Testis (tissue), 2 donors: ENCODE measurements at regions not wholly inside any gene's neighbourhood (a gene's known extent, or its start where the extent isn't known, plus 50 kb on each side); places are given as distances from the start of the nearest gene placed in this dataset.

Experiments
- DNase-seq: peaks from one replicate; pipeline ENCODE4 v3.0.0-alpha.2; 2019
- H3K27ac ChIP-seq, 2 donors: fragments of 200-600 bp; sonication (generic); one replicate each; pipeline ENCODE4 v1.5.1; 2019
- H3K27me3 ChIP-seq: fragments of 200-600 bp; sonication (generic); one replicate; pipeline ENCODE4 v1.5.1; 2019
- H3K36me3 ChIP-seq: fragments of 200-600 bp; sonication (generic); one replicate; pipeline ENCODE4 v1.5.1; 2017; ENCODE audit warnings: low read depth; ENCODE audit errors: missing control alignments
- H3K4me1 ChIP-seq: fragments of 200-600 bp; sonication (generic); one replicate; pipeline ENCODE4 v1.5.1; 2019
- H3K4me3 ChIP-seq, 2 donors: fragments of 200-600 bp; sonication (generic); one replicate each; pipeline ENCODE4 v1.5.1; 2017 to 2019
- H3K9me3 ChIP-seq: fragments of 200-600 bp; sonication (generic); one replicate; pipeline ENCODE4 v1.5.1; 2017
- POLR2A ChIP-seq: fragments of 450-650 bp; IDR thresholded peaks from one replicate; pipeline ENCODE4 v1.6.1; 2017; ENCODE audit warnings: antibody characterized with exemption, mild to moderate bottlenecking, moderate library complexity
- WGBS, 2 donors: methylation state at CpG; one replicate each; pipeline ENCODE4 v1.1.5; 2018; 5-methylcytosine and 5-hydroxymethylcytosine counted together
- intact Hi-C: fragments of 100-400 bp; cut with DNase I; formaldehyde crosslinking; loops from one replicate; pipeline ENCODE4 v1.15.1; 2023; ENCODE audit warnings: low total_unique reads
- TF ChIP-seq, protein P1 (sequence below), 3 experiments: fragments of 450-650 bp in 2 of 3; fragments of 200-600 bp in 1 of 3; sonication (generic) in 1 of 3; IDR thresholded peaks; one replicate each; pipeline ENCODE4 v1.5.1; 2016 to 2019; ENCODE audit warnings: antibody characterized with exemption in 3 of 3, mild to moderate bottlenecking in 2 of 3, moderate library complexity in 1 of 3

DNA sequence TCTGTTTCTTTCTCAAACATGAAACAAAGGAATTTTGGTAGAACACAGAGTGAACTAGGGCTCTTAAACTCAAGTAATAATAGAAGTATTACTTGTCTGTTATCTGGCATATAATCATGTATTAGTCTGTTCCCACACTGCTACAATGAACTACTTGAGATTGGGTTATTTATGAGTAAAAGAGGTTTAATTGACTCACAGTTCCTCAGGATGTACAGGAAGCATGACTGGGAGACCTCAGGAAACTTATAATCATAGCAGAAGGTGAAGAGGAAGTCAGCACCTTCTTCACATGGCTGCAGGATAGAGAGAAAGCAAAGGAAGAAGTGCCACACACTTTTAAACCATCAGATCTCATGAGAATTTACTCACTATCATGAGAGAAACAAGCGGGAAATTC, 273.4 kb downstream of the ETS1 start:
- no peak for DNase-seq
- Histone ChIP-seq H3K27me3 (no peaks in the 10 kb centered on the region), H3K4me3 (no peak overlapping the region), H3K27ac (no peak overlapping the region), H3K36me3 (no peaks in the 10 kb centered on the region), H3K9me3 (no peaks in the 10 kb centered on the region), H3K4me1 (no peaks in the 10 kb centered on the region)
- TF ChIP-seq, protein P1, sequence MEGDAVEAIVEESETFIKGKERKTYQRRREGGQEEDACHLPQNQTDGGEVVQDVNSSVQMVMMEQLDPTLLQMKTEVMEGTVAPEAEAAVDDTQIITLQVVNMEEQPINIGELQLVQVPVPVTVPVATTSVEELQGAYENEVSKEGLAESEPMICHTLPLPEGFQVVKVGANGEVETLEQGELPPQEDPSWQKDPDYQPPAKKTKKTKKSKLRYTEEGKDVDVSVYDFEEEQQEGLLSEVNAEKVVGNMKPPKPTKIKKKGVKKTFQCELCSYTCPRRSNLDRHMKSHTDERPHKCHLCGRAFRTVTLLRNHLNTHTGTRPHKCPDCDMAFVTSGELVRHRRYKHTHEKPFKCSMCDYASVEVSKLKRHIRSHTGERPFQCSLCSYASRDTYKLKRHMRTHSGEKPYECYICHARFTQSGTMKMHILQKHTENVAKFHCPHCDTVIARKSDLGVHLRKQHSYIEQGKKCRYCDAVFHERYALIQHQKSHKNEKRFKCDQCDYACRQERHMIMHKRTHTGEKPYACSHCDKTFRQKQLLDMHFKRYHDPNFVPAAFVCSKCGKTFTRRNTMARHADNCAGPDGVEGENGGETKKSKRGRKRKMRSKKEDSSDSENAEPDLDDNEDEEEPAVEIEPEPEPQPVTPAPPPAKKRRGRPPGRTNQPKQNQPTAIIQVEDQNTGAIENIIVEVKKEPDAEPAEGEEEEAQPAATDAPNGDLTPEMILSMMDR (IDR thresholded peaks at IDR 0.05), result no peak
- TF ChIP-seq POLR2A, result no peak
- intact Hi-C loops, result no loop called here
- WGBS, 2 donors, result 86 to 95% methylated on average over 1 of the region's 1 CpG

DNA sequence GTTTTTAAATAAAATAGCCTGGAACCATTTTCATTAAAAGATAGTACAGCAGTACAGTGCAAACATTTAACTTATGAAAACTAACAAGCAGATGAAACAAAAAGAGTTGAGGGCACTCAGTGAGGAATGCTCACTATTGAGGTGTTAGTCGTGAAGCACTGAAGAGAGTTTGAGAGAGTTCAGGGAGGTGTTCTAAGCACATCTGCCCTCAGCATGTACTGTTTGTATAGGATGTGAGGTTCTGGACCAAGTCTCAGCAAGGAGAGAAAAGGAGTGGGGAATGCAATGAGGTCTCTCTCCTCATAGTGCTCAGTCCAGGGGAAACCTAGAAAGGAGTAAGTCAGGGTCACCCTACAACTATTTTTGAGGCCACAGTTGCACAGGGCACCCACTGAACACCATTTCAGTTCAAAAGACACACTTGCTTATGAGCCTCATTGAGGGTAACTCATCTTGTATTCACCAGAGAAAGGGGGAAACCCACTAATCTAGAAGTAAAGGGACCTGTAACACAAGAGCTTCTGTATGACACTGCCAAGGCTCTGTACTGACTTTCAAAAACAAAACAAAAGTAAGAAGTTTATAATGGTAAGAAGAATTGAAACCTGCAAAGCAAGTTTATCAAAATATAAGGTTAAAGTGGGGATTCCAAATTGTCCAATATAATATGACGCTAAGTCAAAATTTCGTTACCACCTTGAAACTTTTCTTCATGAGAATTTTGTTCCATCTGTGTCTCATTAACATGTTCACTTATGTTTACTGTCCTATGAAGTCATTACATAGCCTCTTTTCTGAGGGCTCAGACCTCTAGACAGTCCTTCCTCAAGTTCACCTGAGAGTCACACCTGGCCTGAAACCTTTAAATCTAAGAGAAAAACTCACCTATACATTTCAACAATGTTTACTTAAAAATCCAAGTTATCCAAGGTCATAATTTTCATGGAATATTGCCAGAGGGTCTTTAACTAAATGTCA, 275.3 kb downstream of the ETS1 start:
- no peaks in the 10 kb centered on the region for H3K9me3 ChIP-seq
- TF ChIP-seq, protein P1 (IDR thresholded peaks at IDR 0.05), result no peak
- no peak for TF ChIP-seq POLR2A
- no peak for DNase-seq
- H3K27ac ChIP-seq, result no peak overlapping the region
- H3K27me3 ChIP-seq, result no peaks in the 10 kb centered on the region
- no peak overlapping the region for H3K4me3 ChIP-seq
- intact Hi-C loops, result no loop called here
- H3K36me3 ChIP-seq, result no peaks in the 10 kb centered on the region
- H3K4me1 ChIP-seq, result no peaks in the 10 kb centered on the region
- 54 to 63% methylated on average over 3 of the region's 3 CpGs for WGBS, 2 donors

DNA sequence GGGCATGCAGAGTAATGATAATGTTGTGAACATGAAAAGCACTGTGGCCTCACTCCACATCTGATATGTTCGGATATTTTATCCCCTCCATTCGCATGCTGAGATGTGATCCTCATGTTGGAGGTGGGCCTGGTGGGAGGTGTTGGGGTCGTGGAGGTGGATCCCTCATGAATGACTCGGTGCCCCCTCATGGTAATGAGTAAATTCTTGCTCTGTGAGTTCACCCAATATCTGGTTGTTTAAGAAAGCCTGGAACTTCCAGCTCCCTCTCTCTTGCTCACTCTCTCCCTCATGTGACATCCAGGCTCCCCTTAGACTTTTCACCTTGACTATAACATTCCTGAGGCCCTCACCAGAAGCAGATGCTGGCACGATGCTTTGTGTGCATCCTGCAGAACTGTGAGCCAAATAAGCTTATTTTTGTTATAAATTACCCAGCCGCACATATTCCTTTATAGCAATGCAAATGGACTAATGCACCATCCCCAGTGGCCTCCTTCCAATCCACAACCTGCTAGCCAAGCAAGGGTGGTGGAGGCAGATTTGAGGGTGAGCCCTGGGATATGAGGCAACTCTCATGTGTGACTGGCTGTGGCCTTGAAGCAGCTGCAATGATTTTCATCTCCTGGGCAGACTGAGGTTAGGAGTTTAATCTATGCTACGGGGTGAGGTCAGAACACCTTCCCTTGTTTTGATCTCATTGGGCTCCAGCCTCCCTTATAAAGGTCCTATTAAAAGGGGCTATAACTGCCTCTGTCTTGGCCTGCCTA, 276.5 kb downstream of the ETS1 start:
- 81 to 86% methylated on average over 7 of the region's 7 CpGs for WGBS, 2 donors
- H3K4me3 ChIP-seq, result no peak overlapping the region
- H3K27me3 ChIP-seq, result no peaks in the 10 kb centered on the region
- no peak overlapping the region for H3K27ac ChIP-seq
- intact Hi-C loops, result no loop called here
- H3K9me3 ChIP-seq, result no peaks in the 10 kb centered on the region
- H3K4me1 ChIP-seq, result no peaks in the 10 kb centered on the region
- DNase-seq, result no peak
- no peaks in the 10 kb centered on the region for H3K36me3 ChIP-seq
- no peak for TF ChIP-seq POLR2A
- TF ChIP-seq, protein P1 (IDR thresholded peaks at IDR 0.05), result no peak

DNA sequence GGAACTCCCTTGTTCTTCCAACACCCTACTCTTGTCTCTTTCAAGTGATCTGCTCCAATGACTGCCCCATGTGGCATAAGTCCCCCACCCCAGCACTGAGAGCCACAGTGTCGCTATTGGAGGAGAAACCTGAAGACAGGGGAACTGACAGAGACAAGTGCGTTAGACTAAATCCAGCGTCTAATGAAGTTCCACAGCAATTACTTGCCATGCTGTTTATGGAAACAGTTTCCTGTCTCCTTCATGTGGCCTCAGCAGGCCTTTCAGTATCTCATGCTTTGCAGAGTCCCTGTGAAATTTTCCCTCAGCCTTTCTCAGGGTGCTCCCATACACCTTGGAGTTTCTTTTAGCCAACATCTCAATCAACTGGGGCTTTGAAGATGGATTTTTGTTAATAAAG, 277.4 kb downstream of the ETS1 start:
- 95% methylated on average over 3 of the region's 3 CpGs for WGBS, 2 donors

More for the DNA sequence above, 277.4 kb downstream of the ETS1 start:
- TF ChIP-seq, protein P1 (IDR thresholded peaks at IDR 0.05), result no peak
- no peak for TF ChIP-seq POLR2A
- H3K27ac ChIP-seq, result no peak overlapping the region
- no peaks in the 10 kb centered on the region for H3K9me3 ChIP-seq
- no peak for DNase-seq
- H3K4me3 ChIP-seq, result no peak overlapping the region
- intact Hi-C loops, result no loop called here
- no peaks in the 10 kb centered on the region for H3K36me3 ChIP-seq
- H3K4me1 ChIP-seq, result no peaks in the 10 kb centered on the region
- no peaks in the 10 kb centered on the region for H3K27me3 ChIP-seq
